Loucy (cell line): ENCODE measurements at regions not wholly inside any gene's neighbourhood (a gene's known extent, or its start where the extent isn't known, plus 50 kb on each side); places are given as distances from the start of the nearest gene placed in this dataset.

Source experiments
- H2AFZ ChIP-seq: fragments of 200-600 bp; sonication (generic); 2 replicates; pipeline ENCODE4 v1.6.0; 2016; ENCODE audit warnings: antibody characterized with exemption, mild to moderate bottlenecking, low read length, moderate library complexity
- H3F3A ChIP-seq: fragments of 200-600 bp; 2 replicates; pipeline ENCODE4 v1.6.0; 2016; ENCODE audit warnings: antibody characterized with exemption, low read depth, mild to moderate bottlenecking
- H3K27me3 ChIP-seq: fragments of 200-600 bp; sonication (generic); 2 replicates; pipeline ENCODE4 v1.6.1; 2014; ENCODE audit warnings: low read length, mild to moderate bottlenecking; ENCODE audit not compliant: insufficient read depth, poor library complexity, severe bottlenecking
- H3K36me3 ChIP-seq: fragments of 200-600 bp; sonication (generic); 2 replicates; pipeline ENCODE4 v1.6.1; 2016; ENCODE audit warnings: low read length; ENCODE audit not compliant: insufficient read depth
- H3K4me1 ChIP-seq: fragments of 200-600 bp; sonication (generic); 2 replicates; pipeline ENCODE4 v1.5.1; 2014; ENCODE audit warnings: low read length, mild to moderate bottlenecking; ENCODE audit not compliant: insufficient read depth, poor library complexity, severe bottlenecking
- H3K4me2 ChIP-seq: fragments of 200-600 bp; sonication (generic); 2 replicates; pipeline ENCODE4 v1.6.0; 2014; ENCODE audit warnings: antibody characterized with exemption, low read length, low read depth, mild to moderate bottlenecking; ENCODE audit not compliant: poor library complexity, severe bottlenecking
- H3K4me3 ChIP-seq: fragments of 200-600 bp; sonication (generic); 2 replicates; pipeline ENCODE4 v1.5.1; 2014; ENCODE audit warnings: low read length, mild to moderate bottlenecking, mixed read lengths; ENCODE audit not compliant: poor library complexity, severe bottlenecking
- H3K79me2 ChIP-seq: fragments of 200-600 bp; sonication (generic); 2 replicates; pipeline ENCODE4 v1.6.1; 2014; ENCODE audit warnings: low read length; ENCODE audit not compliant: insufficient read depth
- H3K9ac ChIP-seq: fragments of 200-600 bp; sonication (generic); 2 replicates; pipeline ENCODE4 v1.6.0; 2014; ENCODE audit warnings: mild to moderate bottlenecking, low read depth, low read length, moderate library complexity; ENCODE audit not compliant: poor library complexity, severe bottlenecking
- H3K9me2 ChIP-seq: fragments of 200-600 bp; sonication (generic); replicated peaks from 2 replicates; pipeline ENCODE4 v1.6.1; 2016; ENCODE audit warnings: low read depth, low read length, mixed read lengths
- H3K9me3 ChIP-seq: fragments of 200-600 bp; sonication (generic); 2 replicates; pipeline ENCODE4 v1.6.1; 2014; ENCODE audit warnings: mild to moderate bottlenecking, antibody characterized with exemption, low read length, low read depth; ENCODE audit not compliant: insufficient read depth
- H4K20me1 ChIP-seq: fragments of 200-600 bp; sonication (generic); 2 replicates; pipeline ENCODE4 v1.6.0; 2014; ENCODE audit warnings: antibody characterized with exemption, low read length, mild to moderate bottlenecking; ENCODE audit not compliant: insufficient read depth, poor library complexity, severe bottlenecking
- CTCF ChIP-seq: fragments of 200-600 bp; sonication (generic); conservative IDR thresholded peaks from 2 replicates; pipeline ENCODE4 v1.5.1; 2014; ENCODE audit warnings: mild to moderate bottlenecking, antibody characterized with exemption, low read length
- EZH2phosphoT487 ChIP-seq: fragments of 200-600 bp; IDR thresholded peaks from 2 replicates; pipeline ENCODE4 v1.6.1; 2018; ENCODE audit warnings: antibody characterized with exemption, mild to moderate bottlenecking, moderate library complexity, borderline replicate concordance

- no peaks in the 10 kb centered on the region for H3K79me2 ChIP-seq
- no peaks in the 10 kb centered on the region for H3K4me1 ChIP-seq
- no peak overlapping the region for H3K4me3 ChIP-seq
- no peaks in the 10 kb centered on the region for H3K9me2 ChIP-seq
- H3K9ac ChIP-seq = no peak overlapping the region
- no peaks in the 10 kb centered on the region for H3F3A ChIP-seq
- no peaks in the 10 kb centered on the region for H4K20me1 ChIP-seq
- TF ChIP-seq CTCF = no peak
- TF ChIP-seq EZH2phosphoT487 = no peak
- H3K36me3 ChIP-seq = no peaks in the 10 kb centered on the region
- H3K9me3 ChIP-seq = no peaks in the 10 kb centered on the region
- no peak overlapping the region for H2AFZ ChIP-seq
- H3K4me2 ChIP-seq = no peak overlapping the region
- no peaks in the 10 kb centered on the region for H3K27me3 ChIP-seq
Measured at GRCh38 chr2:147758821-147759220, 86.0 kb upstream of the ACVR2A start.

GRCh38 chr2:147756069-147756468 is 88.8 kb upstream of the ACVR2A start:
- Histone ChIP-seq H3F3A (no peaks in the 10 kb centered on the region), H3K9me3 (no peaks in the 10 kb centered on the region), H3K4me1 (no peaks in the 10 kb centered on the region), H3K36me3 (no peaks in the 10 kb centered on the region), H2AFZ (no peak overlapping the region), H3K27me3 (no peaks in the 10 kb centered on the region), H3K4me3 (no peak overlapping the region), H3K9me2 (no peaks in the 10 kb centered on the region), H3K79me2 (no peaks in the 10 kb centered on the region), H3K4me2 (no peak overlapping the region), H4K20me1 (no peaks in the 10 kb centered on the region), H3K9ac (no peak overlapping the region)
- TF ChIP-seq EZH2phosphoT487 (no peak), CTCF (no peak)

- no peak overlapping the region for H3K9ac ChIP-seq
- no peaks in the 10 kb centered on the region for H3K36me3 ChIP-seq
- no peak overlapping the region for H3K4me3 ChIP-seq
- no peaks in the 10 kb centered on the region for H3K79me2 ChIP-seq
- H3K9me2 ChIP-seq = no peaks in the 10 kb centered on the region
- H2AFZ ChIP-seq = no peak overlapping the region
- no peaks in the 10 kb centered on the region for H4K20me1 ChIP-seq
- H3K9me3 ChIP-seq = no peaks in the 10 kb centered on the region
- H3K4me2 ChIP-seq = no peak overlapping the region
- no peaks in the 10 kb centered on the region for H3K4me1 ChIP-seq
- no peaks in the 10 kb centered on the region for H3F3A ChIP-seq
- TF ChIP-seq EZH2phosphoT487 = no peak
- no peaks in the 10 kb centered on the region for H3K27me3 ChIP-seq
Measured at GRCh38 chr2:147740211-147740927, 104.5 kb upstream of the ACVR2A start.

- H2AFZ ChIP-seq = no peak overlapping the region
Measured at GRCh38 chr2:147739508-147739907, 105.3 kb upstream of the ACVR2A start.

More at GRCh38 chr2:147739508-147739907, 105.3 kb upstream of the ACVR2A start:
- H3K9me3 ChIP-seq = no peaks in the 10 kb centered on the region
- H3K36me3 ChIP-seq = no peaks in the 10 kb centered on the region
- no peaks in the 10 kb centered on the region for H3K79me2 ChIP-seq
- no peaks in the 10 kb centered on the region for H3K27me3 ChIP-seq
- H3K4me2 ChIP-seq = no peak overlapping the region
- no peak overlapping the region for H3K9ac ChIP-seq
- H3K4me3 ChIP-seq = no peak overlapping the region
- no peaks in the 10 kb centered on the region for H3K4me1 ChIP-seq
- TF ChIP-seq CTCF (no peak), EZH2phosphoT487 (no peak)
- H4K20me1 ChIP-seq = no peaks in the 10 kb centered on the region
- no peaks in the 10 kb centered on the region for H3K9me2 ChIP-seq
- no peaks in the 10 kb centered on the region for H3F3A ChIP-seq
